Left cardiac atrium (tissue), 4 donors: ENCODE measurements at regions not wholly inside any gene's neighbourhood (a gene's known extent, or its start where the extent isn't known, plus 50 kb on each side); places are given as distances from the start of the nearest gene placed in this dataset.

ENCODE experiments used
- ATAC-seq, 2 donors: fragments of 200-7000 bp; cut with Tn5 transposase; one replicate each; pipeline ENCODE4 v1.9.1; 2020; ENCODE audit warnings: mild to moderate bottlenecking in 2 of 2, moderate library complexity in 2 of 2
- DNase-seq: peaks from one replicate; pipeline ENCODE4 v3.0.0-alpha.2; 2020
- intact Hi-C, 2 donors: fragments of 100-400 bp; cut with DNase I; formaldehyde crosslinking; loops; one replicate each; pipeline versions ENCODE4 v1.14.1 to v1.15.1; 2022 to 2023
- donor health status: DM: no; HTN: yes; CAD: no.
- donor health status: DM: no; HTN: yes; CAD: no; lungs with severe emphysema.
- donor health status: DM: yes; HTN: yes; CAD: no.
- donor health status: Dilated cardiomyopathy.

- ATAC-seq = no peak
- DNase-seq = no peak
- intact Hi-C loops = no loop called here
Measured at GRCh38 chr3:147809206-147809605, 400.0 kb downstream of the ZIC1 start.

DNA sequence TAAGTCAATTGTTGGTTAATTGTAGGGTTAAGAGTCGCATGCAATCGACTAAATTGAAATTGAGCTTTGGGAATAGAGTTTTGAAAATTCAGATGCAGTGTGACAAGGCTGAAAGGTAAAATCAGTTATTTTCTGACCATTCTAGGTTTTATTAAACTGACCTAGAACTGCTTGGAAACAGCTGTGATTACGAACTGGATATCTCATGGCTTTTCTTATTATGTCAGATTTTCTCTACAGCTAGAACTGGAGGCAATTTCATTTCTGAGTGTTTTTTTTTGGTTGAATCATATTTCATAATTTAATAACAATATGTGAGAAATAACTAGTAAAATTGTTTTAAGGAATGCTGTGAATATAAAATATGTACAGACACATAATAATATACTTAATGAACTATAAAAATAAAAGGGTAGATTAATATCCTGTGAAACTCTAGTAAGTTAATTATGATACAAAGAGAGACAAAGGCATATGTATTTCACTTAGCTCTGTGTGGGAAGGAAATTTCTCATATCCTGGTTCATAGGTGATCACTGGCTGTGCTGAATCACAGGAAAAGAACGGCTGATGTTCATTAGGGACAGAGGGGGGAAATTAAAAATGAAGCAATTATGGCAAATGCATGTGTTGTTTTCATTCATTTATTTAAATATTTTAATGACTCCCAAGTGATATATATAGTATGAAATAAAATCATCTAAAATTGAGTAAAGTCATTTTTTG lies 403.2 kb downstream of the ZIC1 start:
- DNase-seq = no peak

DNA sequence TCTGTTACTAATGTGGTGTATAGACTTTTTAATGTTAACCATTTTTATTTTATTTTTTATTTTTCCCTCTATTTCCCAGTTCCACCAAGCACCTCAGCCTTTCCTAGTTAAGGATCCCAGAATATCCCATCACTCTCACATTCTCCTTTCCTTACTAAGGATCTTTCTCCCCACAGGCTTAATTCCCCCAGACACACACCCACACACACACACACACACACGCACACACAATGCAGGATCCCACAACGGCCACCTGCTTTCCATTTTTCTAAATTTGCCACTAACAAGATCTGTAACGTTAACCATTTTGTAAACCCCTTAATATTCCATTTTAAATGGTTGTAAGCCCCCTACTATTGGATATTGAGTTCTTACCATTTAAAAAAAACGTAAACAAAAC lies 404.1 kb downstream of the ZIC1 start:
- DNase-seq (no peak), ATAC-seq (no peak)
- intact Hi-C loops = no loop called here

More for the DNA sequence above, 403.2 kb downstream of the ZIC1 start:
- intact Hi-C loops = no loop called here
- no peak for ATAC-seq

DNA sequence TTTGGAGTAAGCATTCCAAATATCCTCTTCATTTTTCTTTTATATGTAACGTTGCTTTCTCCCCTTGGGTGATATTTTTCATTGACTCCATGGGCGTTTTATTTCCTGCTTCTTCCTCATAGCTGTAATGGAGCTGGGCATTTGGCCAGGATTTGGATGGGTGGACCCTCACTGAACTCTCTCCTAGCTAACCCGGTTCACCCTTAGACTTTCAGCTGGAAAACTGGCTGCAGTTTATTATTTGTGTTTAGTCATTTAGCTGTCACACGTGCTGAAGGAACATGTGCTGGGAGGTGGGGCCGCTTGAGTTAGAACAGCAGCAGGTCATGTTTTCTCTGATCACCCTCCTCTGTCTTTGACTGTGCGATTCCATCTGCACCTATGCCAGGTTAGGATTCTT lies 407.6 kb downstream of the ZIC1 start:
- peak in 1 of 2 donors; percentile 19 for ATAC-seq
- intact Hi-C loops = no loop called here
- peak; percentile 44 for DNase-seq

DNA sequence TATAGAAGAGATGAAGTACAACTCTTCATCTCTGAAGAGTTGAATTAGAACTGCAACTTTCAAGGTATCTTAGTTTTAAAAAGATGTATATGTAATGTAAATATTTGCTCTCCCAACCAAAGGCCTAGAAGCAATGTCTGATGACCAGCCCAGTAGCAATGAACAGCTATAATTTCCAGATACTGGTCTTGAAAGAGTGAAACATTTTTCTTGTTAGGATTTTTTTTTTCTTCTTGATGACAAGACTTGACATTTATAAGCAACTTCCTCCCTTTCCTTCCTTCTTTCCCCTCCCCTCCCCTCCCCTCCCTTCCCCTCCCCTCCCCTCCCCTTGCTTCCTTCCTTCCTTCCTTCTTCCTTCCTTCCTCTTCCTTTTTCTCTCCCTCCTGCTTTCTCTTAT lies 423.4 kb downstream of the ZIC1 start:
- intact Hi-C loops = no loop called here
- ATAC-seq = no peak

DNA sequence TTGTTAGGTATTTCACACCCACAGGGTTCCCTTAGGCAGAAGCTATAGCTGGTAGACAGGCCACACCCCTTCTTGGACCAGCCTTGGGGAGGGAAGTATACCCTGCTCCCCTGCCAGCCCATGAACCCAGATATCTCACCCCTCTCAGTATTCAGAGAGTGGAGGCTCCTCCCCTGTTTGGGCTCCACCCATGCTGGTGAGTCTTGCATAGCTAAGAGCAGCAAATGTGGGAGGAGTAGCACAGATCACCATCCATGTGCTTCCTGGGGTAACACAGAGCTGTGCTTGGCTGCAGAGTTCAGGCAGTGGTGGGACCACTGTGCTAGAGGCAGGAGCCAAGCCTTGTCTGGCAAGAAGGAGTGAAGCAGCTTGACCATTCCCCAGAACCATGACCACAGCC lies 427.2 kb downstream of the ZIC1 start:
- ATAC-seq = no peak
- intact Hi-C loops = no loop called here
- no peak for DNase-seq

More for the DNA sequence above, 423.4 kb downstream of the ZIC1 start:
- no peak for DNase-seq

DNA sequence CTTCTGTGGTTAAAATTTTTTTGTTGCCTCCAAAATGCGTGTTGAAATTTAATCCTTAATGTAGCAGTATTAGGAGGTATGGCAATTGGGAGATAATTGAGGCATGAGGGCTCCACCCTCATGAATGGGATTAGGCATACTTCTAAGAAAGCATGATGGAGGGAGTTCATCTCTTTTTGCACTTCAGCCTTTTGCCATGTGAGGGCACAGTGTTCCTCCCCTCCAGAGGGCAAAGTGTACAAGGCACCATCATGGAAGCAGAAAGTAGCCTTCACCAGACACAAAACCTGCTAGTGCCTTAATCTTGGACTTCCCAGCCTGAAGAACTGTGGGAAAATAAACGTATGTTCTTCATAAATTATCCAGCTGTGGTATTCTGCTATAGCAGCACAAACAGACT lies 429.5 kb downstream of the ZIC1 start:
- intact Hi-C loops = no loop called here

GRCh38 chr3:147843331-147843730 lies 434.2 kb downstream of the ZIC1 start:
- DNase-seq (no peak), ATAC-seq (no peak)
- intact Hi-C loops = no loop called here

More for the DNA sequence above, 429.5 kb downstream of the ZIC1 start:
- DNase-seq = no peak
- ATAC-seq = no peak

GRCh38 chr3:147846293-147846692 lies 437.1 kb downstream of the ZIC1 start:
- intact Hi-C loops = no loop called here
- ATAC-seq (no peak), DNase-seq (no peak)

GRCh38 chr3:147846854-147847478 lies 437.8 kb downstream of the ZIC1 start:
- no peak for DNase-seq
- no peak for ATAC-seq
- intact Hi-C loops = no loop called here

- no peak for ATAC-seq
- DNase-seq = no peak
- intact Hi-C loops = no loop called here
Measured at GRCh38 chr3:147851062-147851461, 441.9 kb downstream of the ZIC1 start.

- ATAC-seq (no peak), DNase-seq (no peak)
- intact Hi-C loops = no loop called here
Measured at GRCh38 chr3:147854542-147854941, 445.4 kb downstream of the ZIC1 start.

DNA sequence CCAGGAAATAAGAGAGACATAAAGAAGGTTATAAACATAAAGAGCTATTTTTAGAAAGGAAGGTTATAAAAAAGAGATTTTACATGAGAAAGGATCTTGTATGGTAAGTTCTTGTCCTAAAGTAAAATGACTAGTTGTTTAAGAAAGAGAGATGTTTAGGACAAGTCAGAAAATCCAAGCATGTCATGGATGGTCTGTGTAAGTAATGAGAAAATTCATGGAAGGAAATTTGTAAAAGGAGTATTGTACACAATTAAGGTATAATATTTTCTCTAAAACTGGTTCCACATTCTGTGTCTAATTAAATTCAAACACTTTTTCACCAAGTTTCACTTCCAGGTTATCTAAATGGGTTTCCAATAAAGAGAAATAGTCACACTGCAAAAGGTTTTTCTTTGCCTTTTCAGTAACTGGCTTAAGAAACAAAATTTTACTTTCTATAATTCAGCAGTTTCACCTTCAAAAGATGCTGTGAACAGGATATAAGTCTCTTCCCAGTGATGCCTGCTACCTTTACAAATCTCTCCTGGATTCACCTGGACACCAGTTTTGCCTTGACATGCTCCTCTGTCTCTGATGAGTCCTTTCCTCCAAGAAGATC lies 455.7 kb downstream of the ZIC1 start:
- DNase-seq = no peak
- no peak for ATAC-seq
- intact Hi-C loops = no loop called here

- ATAC-seq (no peak), DNase-seq (no peak)
- intact Hi-C loops = no loop called here
Measured at GRCh38 chr3:147866561-147866960, 457.4 kb downstream of the ZIC1 start.

DNA sequence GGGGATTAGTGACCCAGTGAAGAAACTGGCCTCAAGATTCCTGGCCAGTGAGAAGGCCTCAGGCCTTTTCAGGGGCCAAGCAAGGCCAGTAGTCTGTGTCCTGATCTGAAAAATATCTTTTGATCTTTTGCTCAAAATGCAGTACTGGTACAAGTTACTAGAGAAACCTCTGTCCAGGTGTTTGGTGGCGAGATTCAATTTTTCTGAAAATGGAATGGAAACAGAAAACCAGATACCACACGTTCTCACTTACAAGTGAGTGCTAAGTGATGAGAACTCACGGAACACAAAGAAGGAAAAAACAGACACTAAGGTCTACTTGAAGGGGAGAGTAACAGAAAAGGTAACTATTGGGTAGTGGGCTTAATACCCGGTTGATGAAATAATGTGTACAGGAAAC lies 463.4 kb downstream of the ZIC1 start:
- DNase-seq (no peak), ATAC-seq (no peak)
- intact Hi-C loops = no loop called here

DNA sequence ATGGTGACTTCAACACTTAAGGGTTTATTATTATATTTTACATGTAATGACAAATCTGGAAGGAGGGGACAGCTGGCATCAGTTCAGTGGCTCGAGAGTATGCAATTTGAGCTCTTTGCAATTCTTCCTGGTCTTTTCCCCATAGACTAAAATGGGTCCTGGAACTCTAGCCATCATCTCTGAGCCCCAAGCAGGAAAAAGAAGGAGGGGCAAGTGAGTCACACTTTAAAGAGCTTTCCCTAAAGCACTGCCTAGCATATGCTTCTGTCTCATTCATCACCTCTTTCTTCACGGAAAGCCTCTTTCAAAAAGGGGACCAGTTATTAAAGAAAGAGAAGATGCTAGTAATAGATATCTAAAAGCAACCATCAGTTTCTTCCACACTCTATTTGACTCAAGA lies 466.3 kb downstream of the ZIC1 start:
- DNase-seq (no peak), ATAC-seq (no peak)
- intact Hi-C loops = no loop called here

- intact Hi-C loops = no loop called here
- DNase-seq (no peak), ATAC-seq (no peak)
Measured at GRCh38 chr3:147881933-147882332, 472.8 kb downstream of the ZIC1 start.

DNA sequence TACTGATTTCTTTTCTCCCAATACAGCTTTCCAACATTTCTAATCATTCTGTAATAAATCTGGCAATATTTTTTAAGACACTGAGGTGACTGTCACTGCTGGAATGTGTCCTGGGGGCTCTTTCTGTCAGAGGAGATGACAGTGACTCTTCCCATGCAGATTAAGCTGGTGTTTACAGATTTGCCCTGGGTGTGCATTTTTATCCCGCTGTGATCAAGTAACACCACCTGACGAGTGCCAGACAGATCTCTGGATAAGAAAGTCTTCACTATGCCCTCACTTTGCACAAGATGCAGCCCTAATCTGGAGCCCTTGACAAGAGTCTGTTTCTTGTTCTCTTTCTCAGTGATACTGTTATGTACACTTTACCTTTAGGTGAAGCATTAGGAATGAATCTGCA lies 477.7 kb downstream of the ZIC1 start:
- intact Hi-C loops = no loop called here
- DNase-seq (no peak), ATAC-seq (no peak)

DNA sequence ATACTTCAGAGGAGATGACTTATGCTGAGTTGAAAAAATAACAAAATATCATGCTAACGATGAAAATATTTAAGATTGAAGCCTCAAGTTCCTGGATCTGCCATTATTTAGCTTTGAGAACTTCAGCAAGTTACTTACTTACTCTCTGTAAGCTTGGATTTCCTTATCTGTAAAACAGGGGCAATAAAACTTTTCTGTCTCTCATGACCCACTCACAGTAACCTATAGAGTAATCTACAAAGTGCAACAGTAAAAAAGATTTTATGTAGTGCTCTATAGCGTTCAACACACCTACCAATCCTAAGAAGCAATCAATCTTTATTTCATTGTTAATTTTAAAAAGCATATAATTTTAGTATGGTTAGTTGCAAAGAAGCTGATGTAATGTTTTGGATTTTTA lies 478.6 kb downstream of the ZIC1 start:
- ATAC-seq (no peak), DNase-seq (no peak)
- intact Hi-C loops = no loop called here

DNA sequence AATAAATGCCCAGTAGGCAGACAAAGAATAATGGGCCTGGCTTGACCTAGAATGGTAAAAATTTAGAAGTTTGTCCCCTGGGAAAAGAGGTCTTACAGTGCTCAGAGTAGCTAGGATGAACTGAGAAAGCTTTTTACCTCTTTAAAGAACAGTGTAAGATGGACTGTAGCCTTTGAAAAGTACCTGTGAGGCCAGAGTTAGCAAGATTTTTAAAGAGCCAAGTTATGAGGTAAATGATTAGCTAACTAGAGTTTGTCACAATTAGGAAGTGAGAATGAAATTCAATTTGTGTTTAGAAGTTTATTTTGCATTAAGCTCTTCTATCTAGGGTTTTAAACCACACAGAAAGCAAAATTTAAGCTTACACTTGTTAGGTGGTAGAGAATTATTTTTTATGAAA lies 480.9 kb downstream of the ZIC1 start:
- ATAC-seq (no peak), DNase-seq (no peak)
- intact Hi-C loops = no loop called here

GRCh38 chr3:147895509-147895908 lies 486.3 kb downstream of the ZIC1 start:
- no peak for DNase-seq
- intact Hi-C loops = no loop called here
- no peak for ATAC-seq
